GM12878 (cell line): ENCODE measurements at regions not wholly inside any gene's neighbourhood (a gene's known extent, or its start where the extent isn't known, plus 50 kb on each side); places are given as distances from the start of the nearest gene placed in this dataset.

ENCODE experiments used
- ATAC-seq: fragments of 200-7000 bp; cut with Tn5 transposase; 3 replicates; pipeline ENCODE4 v1.9.1; 2020; ENCODE audit warnings: mild to moderate bottlenecking, moderate library complexity
- BruUV-seq: library from RNA; stranded (reverse); fragments of 400-500 nt; replicated peaks from 2 replicates; lab custom pipeline; 2021; lab: Mats Ljungman, UMichigan
- CTCF ChIA-PET: fragments of 300-600 bp; sonication (Branson Sonifier 250); formaldehyde crosslinking; extraction: SDS; loops from one replicate; lab custom pipeline; 2021; ENCODE audit warnings: inconsistent platforms; lab: Yijun Ruan, JAX
- POLR2A ChIA-PET: fragments of 350-600 bp; formaldehyde crosslinking; extraction: SDS; loops from one replicate; lab custom pipeline; 2021; ENCODE audit warnings: inconsistent platforms; lab: Charles Lee
- RAD21 ChIA-PET: fragments of 300-600 bp; sonication (Branson Sonifier 250); formaldehyde crosslinking; loops from one replicate; lab custom pipeline; 2023; ENCODE audit warnings: antibody characterized with exemption; ENCODE audit not compliant: unreplicated experiment; lab: Charles Lee
- SMC1A ChIA-PET: fragments of 300-600 bp; sonication (Branson Sonifier 250); formaldehyde crosslinking; loops from one replicate; lab custom pipeline; 2023; ENCODE audit not compliant: unreplicated experiment, uncharacterized antibody; lab: Charles Lee
- DNase-seq: peaks from one replicate; pipeline ENCODE4 v3.0.0-alpha.2; 2011; ENCODE audit warnings: low read depth, low spot score
- FAIRE-seq: peaks from 3 replicates; lab custom pipeline; 2011; peaks lifted over from hg19 to GRCh38; lab: Jason Lieb, UNC
- H2AFZ ChIP-seq: 2 replicates; pipeline ENCODE4 v1.6.0; 2011; ENCODE audit warnings: low read depth, low read length, control low read depth; ENCODE audit not compliant: control insufficient read depth
- H3K27ac ChIP-seq: 2 replicates; pipeline ENCODE4 v1.5.1; 2011; ENCODE audit warnings: control low read depth; ENCODE audit not compliant: control insufficient read depth, insufficient read depth
- H3K27me3 ChIP-seq, 2 experiments: replicated peaks in 1 of 2; 2 replicates each; pipeline versions ENCODE4 v1.6.0 to v1.6.1; 2011; ENCODE audit warnings: low read length in 1 of 2; ENCODE audit not compliant: control insufficient read depth in 2 of 2, insufficient read depth in 2 of 2
- H3K36me3 ChIP-seq, 2 experiments: 2 replicates each; pipeline ENCODE4 v1.5.1; 2011; ENCODE audit warnings: low read length in 1 of 2; ENCODE audit not compliant: control insufficient read depth in 2 of 2, insufficient read depth in 2 of 2
- H3K4me1 ChIP-seq: 2 replicates; pipeline ENCODE4 v1.6.1; 2011; ENCODE audit warnings: mild to moderate bottlenecking, low read length, moderate library complexity, mixed read lengths; ENCODE audit not compliant: control insufficient read depth, insufficient read depth
- H3K4me2 ChIP-seq: 2 replicates; pipeline ENCODE4 v1.6.0; 2011; ENCODE audit warnings: control low read depth; ENCODE audit not compliant: control insufficient read depth, insufficient read depth
- H3K4me3 ChIP-seq: fragments of 200-600 bp; sonication (generic); 2 replicates; pipeline ENCODE4 v1.5.1; 2016
- H3K79me2 ChIP-seq: 2 replicates; pipeline ENCODE4 v1.6.0; 2011; ENCODE audit warnings: low read length; ENCODE audit not compliant: control insufficient read depth, insufficient read depth
- H3K9ac ChIP-seq: 2 replicates; pipeline ENCODE4 v1.8.0; 2011; ENCODE audit warnings: low read length, control low read depth, mixed read lengths; ENCODE audit not compliant: control insufficient read depth, insufficient read depth
- H3K9me3 ChIP-seq: replicated peaks from 3 replicates; pipeline ENCODE4 v1.5.1; 2011; ENCODE audit warnings: mild to moderate bottlenecking, low read length; ENCODE audit not compliant: control insufficient read depth, insufficient read depth
- H4K20me1 ChIP-seq: 2 replicates; pipeline ENCODE4 v1.6.0; 2011; ENCODE audit not compliant: control insufficient read depth, insufficient read depth
- ETV6 ChIP-seq, 2 experiments: fragments of 450-650 bp in 1 of 2; IDR thresholded peaks in 1 of 2; conservative IDR thresholded peaks in 1 of 2; 2 replicates each; pipeline ENCODE4 v1.6.1; 2014; ENCODE audit warnings: antibody characterized with exemption in 1 of 2, borderline replicate concordance in 1 of 2, low read depth in 1 of 2, mild to moderate bottlenecking in 1 of 2, moderate library complexity in 1 of 2
- HDAC2 ChIP-seq: fragments of 200-600 bp; sonication (generic); IDR thresholded peaks from 2 replicates; pipeline ENCODE4 v1.6.1; 2017
- LARP7 ChIP-seq: fragments of 450-650 bp; IDR thresholded peaks from 2 replicates; pipeline ENCODE4 v1.6.1; 2017; ENCODE audit warnings: mild to moderate bottlenecking
- NR2C1 ChIP-seq: fragments of 450-650 bp; IDR thresholded peaks from 2 replicates; pipeline ENCODE4 v1.6.1; 2017; ENCODE audit warnings: antibody characterized with exemption, mild to moderate bottlenecking, moderate library complexity
- POLR2A ChIP-seq: IDR thresholded peaks from 2 replicates; pipeline ENCODE4 v1.6.1; 2011; ENCODE audit warnings: low read depth, mild to moderate bottlenecking, low read length
- POLR2AphosphoS5 ChIP-seq: IDR thresholded peaks from 2 replicates; pipeline ENCODE4 v1.6.1; 2011; ENCODE audit warnings: mild to moderate bottlenecking, low read length, inconsistent platforms
- POU2F2 ChIP-seq: IDR thresholded peaks from 3 replicates; pipeline ENCODE4 v1.6.1; 2011; ENCODE audit warnings: low read depth, mild to moderate bottlenecking, low read length, borderline replicate concordance
- RB1 ChIP-seq: fragments of 450-650 bp; formaldehyde crosslinking; IDR thresholded peaks from 2 replicates; pipeline ENCODE4 v1.6.1; 2017; ENCODE audit warnings: mild to moderate bottlenecking, borderline replicate concordance
- RELA ChIP-seq: fragments of 450-650 bp; IDR thresholded peaks from 2 replicates; pipeline ENCODE4 v1.8.0; 2014; ENCODE audit warnings: borderline replicate concordance; ENCODE audit not compliant: partially characterized antibody
- SP1 ChIP-seq: IDR thresholded peaks from one replicate; pipeline ENCODE4 v1.6.1; 2011; ENCODE audit warnings: low read depth, low read length
- SUPT20H ChIP-seq: IDR thresholded peaks from 2 replicates; pipeline ENCODE4 v1.6.1; 2011; ENCODE audit warnings: low read depth, mild to moderate bottlenecking, low read length, moderate library complexity, borderline replicate concordance; ENCODE audit not compliant: control insufficient read depth
- WGBS: methylation state at CpG from one replicate; pipeline ENCODE4 v1.1.6; 2016; ENCODE audit warnings: low lambda C conversion rate; ENCODE audit not compliant: insufficient replicate concordance, insufficient coverage; ENCODE audit errors: missing lambda C conversion rate; 5-methylcytosine and 5-hydroxymethylcytosine counted together
- in situ Hi-C: fragments of 300-500 bp; cut with MboI; formaldehyde crosslinking; loops from 9 replicates; pipeline ENCODE4 v1.14.3; 2018; ENCODE audit warnings: mixed read lengths
- intact Hi-C: fragments of 100-400 bp; cut with micrococcal nuclease; formaldehyde crosslinking; loops from one replicate; pipeline ENCODE4 v1.14.2; 2022; ENCODE audit not compliant: unreplicated experiment
- TF ChIP-seq, protein P1 (sequence below): fragments of 450-650 bp; IDR thresholded peaks from 2 replicates; pipeline ENCODE4 v1.6.1; 2014; ENCODE audit warnings: mild to moderate bottlenecking
- TF ChIP-seq, protein P2 (sequence below): fragments of 450-650 bp; IDR thresholded peaks from 2 replicates; pipeline ENCODE4 v1.6.1; 2017; ENCODE audit warnings: mild to moderate bottlenecking, low read depth, inconsistent platforms; ENCODE audit not compliant: poor library complexity, severe bottlenecking
- TF ChIP-seq, protein P3 (sequence below): IDR thresholded peaks from 2 replicates; pipeline ENCODE4 v1.6.1; 2012; ENCODE audit warnings: low read length, inconsistent platforms
- TF ChIP-seq, protein P4 (sequence below): IDR thresholded peaks from 2 replicates; pipeline ENCODE4 v1.6.1; 2012; ENCODE audit warnings: low read depth, low read length, improper control_type of control experiment
- TF ChIP-seq, protein P5 (sequence below): fragments of 450-650 bp; IDR thresholded peaks from 2 replicates; pipeline ENCODE4 v1.6.1; 2017; ENCODE audit warnings: antibody characterized with exemption, mild to moderate bottlenecking, moderate library complexity

DNA sequence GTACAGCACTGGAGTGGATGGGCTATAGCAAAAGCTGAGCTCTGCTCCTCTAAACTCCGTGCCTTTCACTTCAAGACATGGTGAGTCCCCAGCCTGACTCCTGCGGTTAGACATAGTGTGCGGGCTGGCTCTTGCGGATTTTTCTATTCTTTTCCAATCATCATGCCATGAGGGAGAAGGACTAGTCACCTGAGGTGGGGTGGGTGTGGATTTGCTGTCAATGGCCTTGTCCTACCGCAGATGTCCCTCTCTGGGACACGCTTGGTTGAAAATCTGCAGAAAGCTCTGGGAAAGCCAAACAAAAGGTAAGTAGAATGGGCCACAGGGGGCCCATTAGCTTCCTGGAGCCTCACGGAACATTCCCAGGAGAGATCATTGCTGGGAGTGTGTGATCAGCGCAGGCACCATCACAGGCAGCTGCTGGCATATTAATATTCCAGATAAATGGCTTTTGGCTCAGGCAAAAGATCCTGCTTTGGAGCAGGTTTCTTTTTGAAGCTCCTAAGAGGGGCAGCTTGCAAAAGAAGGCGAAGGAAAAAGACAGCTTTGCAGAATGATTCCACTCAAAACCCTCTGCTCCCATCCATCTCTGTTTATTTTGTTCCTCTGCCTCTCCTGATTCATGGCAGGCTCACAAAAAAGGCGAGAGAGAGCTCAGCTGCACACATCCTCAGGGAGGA lies 509.0 kb upstream of the ZMIZ1 start (continued):
- TF ChIP-seq, protein P1, sequence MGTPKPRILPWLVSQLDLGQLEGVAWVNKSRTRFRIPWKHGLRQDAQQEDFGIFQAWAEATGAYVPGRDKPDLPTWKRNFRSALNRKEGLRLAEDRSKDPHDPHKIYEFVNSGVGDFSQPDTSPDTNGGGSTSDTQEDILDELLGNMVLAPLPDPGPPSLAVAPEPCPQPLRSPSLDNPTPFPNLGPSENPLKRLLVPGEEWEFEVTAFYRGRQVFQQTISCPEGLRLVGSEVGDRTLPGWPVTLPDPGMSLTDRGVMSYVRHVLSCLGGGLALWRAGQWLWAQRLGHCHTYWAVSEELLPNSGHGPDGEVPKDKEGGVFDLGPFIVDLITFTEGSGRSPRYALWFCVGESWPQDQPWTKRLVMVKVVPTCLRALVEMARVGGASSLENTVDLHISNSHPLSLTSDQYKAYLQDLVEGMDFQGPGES: no peak
- TF ChIP-seq, protein P2, sequence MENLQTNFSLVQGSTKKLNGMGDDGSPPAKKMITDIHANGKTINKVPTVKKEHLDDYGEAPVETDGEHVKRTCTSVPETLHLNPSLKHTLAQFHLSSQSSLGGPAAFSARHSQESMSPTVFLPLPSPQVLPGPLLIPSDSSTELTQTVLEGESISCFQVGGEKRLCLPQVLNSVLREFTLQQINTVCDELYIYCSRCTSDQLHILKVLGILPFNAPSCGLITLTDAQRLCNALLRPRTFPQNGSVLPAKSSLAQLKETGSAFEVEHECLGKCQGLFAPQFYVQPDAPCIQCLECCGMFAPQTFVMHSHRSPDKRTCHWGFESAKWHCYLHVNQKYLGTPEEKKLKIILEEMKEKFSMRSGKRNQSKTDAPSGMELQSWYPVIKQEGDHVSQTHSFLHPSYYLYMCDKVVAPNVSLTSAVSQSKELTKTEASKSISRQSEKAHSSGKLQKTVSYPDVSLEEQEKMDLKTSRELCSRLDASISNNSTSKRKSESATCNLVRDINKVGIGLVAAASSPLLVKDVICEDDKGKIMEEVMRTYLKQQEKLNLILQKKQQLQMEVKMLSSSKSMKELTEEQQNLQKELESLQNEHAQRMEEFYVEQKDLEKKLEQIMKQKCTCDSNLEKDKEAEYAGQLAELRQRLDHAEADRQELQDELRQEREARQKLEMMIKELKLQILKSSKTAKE: no peak

DNA sequence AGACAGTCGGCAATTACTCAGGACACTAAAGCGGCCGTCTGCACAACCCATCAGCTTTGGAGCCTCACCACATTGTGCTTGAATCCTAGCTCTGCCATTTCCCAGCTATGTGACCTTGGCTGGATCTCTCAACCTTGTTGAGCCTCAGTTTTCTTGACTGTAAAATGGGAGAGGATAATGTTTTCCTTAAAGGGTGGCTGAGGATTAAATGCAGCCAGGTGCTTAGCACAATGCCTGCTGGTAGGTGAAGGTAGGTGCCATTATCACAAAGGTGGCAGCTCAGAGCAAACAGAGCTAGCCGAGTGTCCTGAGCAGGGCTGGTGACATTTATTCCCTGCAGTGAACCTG lies 508.5 kb upstream of the ZMIZ1 start:
- no TSS peak for BruUV-seq
- DNase-seq: no peak
- RAD21 ChIA-PET: no interaction called here
- WGBS: 6% methylated on average over 4 of the region's 4 CpGs
- SMC1A ChIA-PET: interaction anchor here (1.1 kb wide), 1 partner anchor 10 kb away, joined by 3 read pairs; no protein-coding TSS in a partner anchor
- H3K4me2 ChIP-seq: no peak overlapping the region
- H3K9ac ChIP-seq: no peak overlapping the region
- intact Hi-C loops (no loop called here), in situ Hi-C loops (no loop called here)
- no peaks in the 10 kb centered on the region for H3K79me2 ChIP-seq
- no peak overlapping the region for H3K27ac ChIP-seq
- ATAC-seq: no peak
- H3K4me3 ChIP-seq: no peak overlapping the region
- peaks cover 0 to 2% of the 10 kb centered on the region in 2 experiments; a peak in 3 of 4 replicates for H3K27me3 ChIP-seq
- no peak for FAIRE-seq
- CTCF ChIA-PET: interaction anchor here (0.9 kb wide), 1 partner anchor 514 kb away, joined by 5 read pairs; no protein-coding TSS in a partner anchor
- H2AFZ ChIP-seq: no peak overlapping the region
- H3K9me3 ChIP-seq: no peaks in the 10 kb centered on the region
- POLR2A ChIA-PET: no interaction called here
- H3K4me1 ChIP-seq: no peaks in the 10 kb centered on the region
- H4K20me1 ChIP-seq: no peaks in the 10 kb centered on the region
- H3K36me3 ChIP-seq: no peaks in the 10 kb centered on the region
- TF ChIP-seq, protein P3, sequence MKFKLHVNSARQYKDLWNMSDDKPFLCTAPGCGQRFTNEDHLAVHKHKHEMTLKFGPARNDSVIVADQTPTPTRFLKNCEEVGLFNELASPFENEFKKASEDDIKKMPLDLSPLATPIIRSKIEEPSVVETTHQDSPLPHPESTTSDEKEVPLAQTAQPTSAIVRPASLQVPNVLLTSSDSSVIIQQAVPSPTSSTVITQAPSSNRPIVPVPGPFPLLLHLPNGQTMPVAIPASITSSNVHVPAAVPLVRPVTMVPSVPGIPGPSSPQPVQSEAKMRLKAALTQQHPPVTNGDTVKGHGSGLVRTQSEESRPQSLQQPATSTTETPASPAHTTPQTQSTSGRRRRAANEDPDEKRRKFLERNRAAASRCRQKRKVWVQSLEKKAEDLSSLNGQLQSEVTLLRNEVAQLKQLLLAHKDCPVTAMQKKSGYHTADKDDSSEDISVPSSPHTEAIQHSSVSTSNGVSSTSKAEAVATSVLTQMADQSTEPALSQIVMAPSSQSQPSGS: no peak
- TF ChIP-seq, protein P4, sequence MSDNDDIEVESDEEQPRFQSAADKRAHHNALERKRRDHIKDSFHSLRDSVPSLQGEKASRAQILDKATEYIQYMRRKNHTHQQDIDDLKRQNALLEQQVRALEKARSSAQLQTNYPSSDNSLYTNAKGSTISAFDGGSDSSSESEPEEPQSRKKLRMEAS: no peak
- TF ChIP-seq RELA (no peak), HDAC2 (no peak), LARP7 (no peak), SP1 (no peak), POLR2A (no peak), ETV6 (conservative IDR thresholded peaks at IDR 0.05 in 1 of 2, IDR thresholded peaks at IDR 0.05 in 1 of 2; ENCODE audit: borderline replicate concordance in 1 of 2, low read depth in 1 of 2) (no peak), NR2C1 (no peak), RB1 (no peak), POU2F2 (no peak), POLR2AphosphoS5 (no peak), SUPT20H (no peak)
- TF ChIP-seq, protein P5, sequence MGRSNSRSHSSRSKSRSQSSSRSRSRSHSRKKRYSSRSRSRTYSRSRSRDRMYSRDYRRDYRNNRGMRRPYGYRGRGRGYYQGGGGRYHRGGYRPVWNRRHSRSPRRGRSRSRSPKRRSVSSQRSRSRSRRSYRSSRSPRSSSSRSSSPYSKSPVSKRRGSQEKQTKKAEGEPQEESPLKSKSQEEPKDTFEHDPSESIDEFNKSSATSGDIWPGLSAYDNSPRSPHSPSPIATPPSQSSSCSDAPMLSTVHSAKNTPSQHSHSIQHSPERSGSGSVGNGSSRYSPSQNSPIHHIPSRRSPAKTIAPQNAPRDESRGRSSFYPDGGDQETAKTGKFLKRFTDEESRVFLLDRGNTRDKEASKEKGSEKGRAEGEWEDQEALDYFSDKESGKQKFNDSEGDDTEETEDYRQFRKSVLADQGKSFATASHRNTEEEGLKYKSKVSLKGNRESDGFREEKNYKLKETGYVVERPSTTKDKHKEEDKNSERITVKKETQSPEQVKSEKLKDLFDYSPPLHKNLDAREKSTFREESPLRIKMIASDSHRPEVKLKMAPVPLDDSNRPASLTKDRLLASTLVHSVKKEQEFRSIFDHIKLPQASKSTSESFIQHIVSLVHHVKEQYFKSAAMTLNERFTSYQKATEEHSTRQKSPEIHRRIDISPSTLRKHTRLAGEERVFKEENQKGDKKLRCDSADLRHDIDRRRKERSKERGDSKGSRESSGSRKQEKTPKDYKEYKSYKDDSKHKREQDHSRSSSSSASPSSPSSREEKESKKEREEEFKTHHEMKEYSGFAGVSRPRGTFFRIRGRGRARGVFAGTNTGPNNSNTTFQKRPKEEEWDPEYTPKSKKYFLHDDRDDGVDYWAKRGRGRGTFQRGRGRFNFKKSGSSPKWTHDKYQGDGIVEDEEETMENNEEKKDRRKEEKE: no peak
